Endothelial cell of umbilical vein (primary cell): ENCODE measurements at regions not wholly inside any gene's neighbourhood (a gene's known extent, or its start where the extent isn't known, plus 50 kb on each side); places are given as distances from the start of the nearest gene placed in this dataset.

Experiments
- BruUV-seq: library from RNA; stranded (reverse); fragments of 400-500 nt; replicated peaks from 2 replicates; lab custom pipeline; 2021; lab: Mats Ljungman, UMichigan
- CTCF ChIA-PET: fragments of 300-600, 350-600 bp; sonication (Branson Sonifier 250); formaldehyde crosslinking; loops from one replicate; lab custom pipeline; 2021; ENCODE audit warnings: antibody characterized with exemption, inconsistent platforms; lab: Charles Lee
- POLR2A ChIA-PET: fragments of 300-600, 350-600 bp; sonication (Branson Sonifier 250); formaldehyde crosslinking; loops from one replicate; lab custom pipeline; 2021; ENCODE audit warnings: antibody characterized with exemption, inconsistent platforms; lab: Charles Lee
- DNase-seq: peaks from one replicate; pipeline ENCODE4 v3.0.0-alpha.2; 2011; ENCODE audit warnings: low read depth, low spot score
- FAIRE-seq: peaks from 2 replicates; lab custom pipeline; 2011; peaks lifted over from hg19 to GRCh38; lab: Jason Lieb, UNC
- H2AFZ ChIP-seq: 2 replicates; pipeline ENCODE4 v1.6.0; 2012; ENCODE audit warnings: low read depth, low read length, control low read depth, inconsistent platforms
- H3K27ac ChIP-seq: 2 replicates; pipeline ENCODE4 v1.5.1; 2011; ENCODE audit warnings: low read depth, mild to moderate bottlenecking, control low read depth, low read length, moderate library complexity; ENCODE audit not compliant: insufficient read depth
- H3K27me3 ChIP-seq, 2 experiments: 2 replicates each; pipeline versions ENCODE4 v1.6.0 to v1.6.1; 2011; ENCODE audit warnings: low read length in 2 of 2, mixed read lengths in 1 of 2; ENCODE audit not compliant: control insufficient read depth in 2 of 2, insufficient read depth in 2 of 2
- H3K36me3 ChIP-seq, 2 experiments: 2 replicates in 1 of 2; 3 replicates in 1 of 2; pipeline ENCODE4 v1.5.1; 2011; ENCODE audit warnings: low read length in 2 of 2, mild to moderate bottlenecking in 1 of 2, moderate library complexity in 1 of 2; ENCODE audit not compliant: control insufficient read depth in 2 of 2, insufficient read depth in 2 of 2; ENCODE audit errors: extremely low read depth in 1 of 2
- H3K4me1 ChIP-seq: 3 replicates; pipeline ENCODE4 v1.5.1; 2011; ENCODE audit warnings: mild to moderate bottlenecking, low read length; ENCODE audit not compliant: control insufficient read depth, insufficient read depth; ENCODE audit errors: extremely low read depth
- H3K4me2 ChIP-seq: 2 replicates; pipeline ENCODE4 v1.6.1; 2011; ENCODE audit warnings: low read length, control low read depth, mixed read lengths; ENCODE audit not compliant: insufficient read depth
- H3K4me3 ChIP-seq, 3 experiments: fragments of 200-600 bp in 1 of 3; sonication (generic), shearing (Covaris generic) in 1 of 3; replicated peaks in 1 of 3; 2 replicates each; pipeline ENCODE4 v1.5.1; 2011 to 2016; ENCODE audit warnings: control low read depth in 3 of 3, low read length in 3 of 3, mild to moderate bottlenecking in 2 of 3, inconsistent platforms in 1 of 3, low read depth in 1 of 3, moderate library complexity in 1 of 3; ENCODE audit not compliant: insufficient read depth in 1 of 3
- H3K79me2 ChIP-seq: 2 replicates; pipeline ENCODE4 v1.6.0; 2012; ENCODE audit warnings: low read length, inconsistent platforms; ENCODE audit not compliant: control insufficient read depth, insufficient read depth
- H3K9ac ChIP-seq: replicated peaks from 2 replicates; pipeline ENCODE3; 2011; ENCODE audit warnings: low read length, control low read depth; ENCODE audit not compliant: insufficient read depth; ENCODE audit errors: extremely low read depth
- H3K9me1 ChIP-seq: replicated peaks from 3 replicates; pipeline ENCODE4 v1.6.0; 2011; ENCODE audit warnings: mild to moderate bottlenecking, low read length; ENCODE audit not compliant: control insufficient read depth, insufficient read depth; ENCODE audit errors: extremely low read depth
- H3K9me3 ChIP-seq: replicated peaks from 2 replicates; pipeline ENCODE4 v1.5.1; 2012; ENCODE audit warnings: low read length, inconsistent platforms; ENCODE audit not compliant: control insufficient read depth, insufficient read depth
- H4K20me1 ChIP-seq: replicated peaks from 2 replicates; pipeline ENCODE3; 2011; ENCODE audit warnings: mild to moderate bottlenecking, low read length; ENCODE audit not compliant: control insufficient read depth, insufficient read depth; ENCODE audit errors: extremely low read depth
- EZH2 ChIP-seq: IDR thresholded peaks from 2 replicates; pipeline ENCODE4 v1.6.1; 2012; ENCODE audit warnings: borderline replicate concordance, low read depth, mild to moderate bottlenecking, moderate library complexity, low read length, inconsistent platforms; ENCODE audit not compliant: severe bottlenecking
- FOS ChIP-seq: IDR thresholded peaks from 2 replicates; pipeline ENCODE4 v1.6.1; 2011; ENCODE audit warnings: mild to moderate bottlenecking, low read length, moderate library complexity, borderline replicate concordance; ENCODE audit not compliant: insufficient read depth
- GATA2 ChIP-seq: IDR thresholded peaks from 2 replicates; pipeline ENCODE4 v1.7.0; 2011; ENCODE audit warnings: low read depth, mild to moderate bottlenecking, moderate library complexity, mixed read lengths, low read length; ENCODE audit not compliant: insufficient read length, insufficient read depth
- JUN ChIP-seq: IDR thresholded peaks from 2 replicates; pipeline ENCODE4 v1.6.1; 2011; ENCODE audit warnings: borderline replicate concordance, low read depth; ENCODE audit not compliant: insufficient read length, insufficient read depth
- MAX ChIP-seq: IDR thresholded peaks from 2 replicates; pipeline ENCODE4 v1.6.1; 2011; ENCODE audit not compliant: insufficient read depth, insufficient read length
- MYC ChIP-seq: IDR thresholded peaks from one replicate; pipeline ENCODE4 v1.6.1; 2011; ENCODE audit warnings: mild to moderate bottlenecking, low read depth, low read length
- POLR2A ChIP-seq: IDR thresholded peaks from 2 replicates; pipeline ENCODE4 v1.6.1; 2012; ENCODE audit warnings: low read depth, mild to moderate bottlenecking, control low read depth, low read length
- POLR2AphosphoS5 ChIP-seq: IDR thresholded peaks from 2 replicates; pipeline ENCODE4 v1.6.1; 2012; ENCODE audit warnings: low read depth, mild to moderate bottlenecking, control low read depth, low read length, moderate library complexity; ENCODE audit not compliant: insufficient read depth
- dilution Hi-C: fragments of 300-500 bp; cut with MboI; formaldehyde crosslinking; loops from one replicate; pipeline ENCODE4 v1.15.0; 2019; ENCODE audit warnings: low sequenced_read_pairs; ENCODE audit not compliant: extremely low pct_ligation_motif_present
- intact Hi-C: fragments of 100-400 bp; cut with micrococcal nuclease; formaldehyde crosslinking; loops from one replicate; pipeline ENCODE4 v1.10.0; 2022
- TF ChIP-seq, protein P1 (sequence below), 2 donors: IDR thresholded peaks; 1 replicate in 1 of 2; 2 replicates in 1 of 2; pipeline ENCODE4 v1.5.1; 2011; ENCODE audit warnings: low read length in 2 of 2, mild to moderate bottlenecking in 2 of 2, moderate library complexity in 2 of 2, control low read depth in 1 of 2, inconsistent platforms in 1 of 2, low read depth in 1 of 2; ENCODE audit not compliant: insufficient read depth in 1 of 2; ENCODE audit errors: extremely low read depth in 1 of 2

DNA sequence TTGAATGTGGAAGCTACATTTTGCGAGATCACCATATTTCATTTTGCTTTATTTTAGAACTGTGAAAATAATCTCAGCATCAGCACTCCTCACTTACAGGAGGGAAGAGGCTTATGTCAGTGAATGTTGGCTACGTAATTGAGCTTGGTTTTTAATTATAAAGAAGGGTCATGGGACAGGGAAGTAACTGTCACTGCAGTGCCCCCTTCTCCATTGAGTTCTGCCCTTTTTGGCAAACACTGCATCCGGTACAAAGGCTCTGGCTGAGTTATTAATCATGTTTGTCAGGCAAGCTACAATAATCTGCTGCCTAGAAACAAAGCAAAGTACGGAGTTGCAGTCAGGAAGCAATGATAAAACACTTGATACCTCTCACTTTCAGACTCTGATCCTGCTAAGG lies 546.7 kb downstream of the SNAPC1 start:
- H3K79me2 ChIP-seq: no peaks in the 10 kb centered on the region
- no peaks in the 10 kb centered on the region for H3K4me1 ChIP-seq
- H3K9me3 ChIP-seq: no peaks in the 10 kb centered on the region
- no peak overlapping the region for H3K27ac ChIP-seq
- H3K4me2 ChIP-seq: no peak overlapping the region
- dilution Hi-C loops (no loop called here), intact Hi-C loops (no loop called here)
- FAIRE-seq (no peak), DNase-seq (peak; percentile 24)
- no TSS peak for BruUV-seq
- no peaks in the 10 kb centered on the region for H3K9me1 ChIP-seq
- H3K27me3 ChIP-seq: no peaks in the 10 kb centered on the region
- no peak overlapping the region for H3K9ac ChIP-seq
- no peak overlapping the region for H2AFZ ChIP-seq
- POLR2A ChIA-PET: no interaction called here
- H4K20me1 ChIP-seq: no peaks in the 10 kb centered on the region
- TF ChIP-seq MYC (no peak), JUN (no peak), EZH2 (no peak), GATA2 (no peak), POLR2AphosphoS5 (no peak), POLR2A (no peak), FOS (no peak), MAX (no peak)
- TF ChIP-seq, protein P1, sequence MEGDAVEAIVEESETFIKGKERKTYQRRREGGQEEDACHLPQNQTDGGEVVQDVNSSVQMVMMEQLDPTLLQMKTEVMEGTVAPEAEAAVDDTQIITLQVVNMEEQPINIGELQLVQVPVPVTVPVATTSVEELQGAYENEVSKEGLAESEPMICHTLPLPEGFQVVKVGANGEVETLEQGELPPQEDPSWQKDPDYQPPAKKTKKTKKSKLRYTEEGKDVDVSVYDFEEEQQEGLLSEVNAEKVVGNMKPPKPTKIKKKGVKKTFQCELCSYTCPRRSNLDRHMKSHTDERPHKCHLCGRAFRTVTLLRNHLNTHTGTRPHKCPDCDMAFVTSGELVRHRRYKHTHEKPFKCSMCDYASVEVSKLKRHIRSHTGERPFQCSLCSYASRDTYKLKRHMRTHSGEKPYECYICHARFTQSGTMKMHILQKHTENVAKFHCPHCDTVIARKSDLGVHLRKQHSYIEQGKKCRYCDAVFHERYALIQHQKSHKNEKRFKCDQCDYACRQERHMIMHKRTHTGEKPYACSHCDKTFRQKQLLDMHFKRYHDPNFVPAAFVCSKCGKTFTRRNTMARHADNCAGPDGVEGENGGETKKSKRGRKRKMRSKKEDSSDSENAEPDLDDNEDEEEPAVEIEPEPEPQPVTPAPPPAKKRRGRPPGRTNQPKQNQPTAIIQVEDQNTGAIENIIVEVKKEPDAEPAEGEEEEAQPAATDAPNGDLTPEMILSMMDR (IDR thresholded peaks at IDR 0.05; ENCODE audit: extremely low read depth in 1 of 2, insufficient read depth in 1 of 2, low read depth in 1 of 2, low read length in 2 of 2): no peak
- H3K4me3 ChIP-seq: no peak overlapping the region
- H3K36me3 ChIP-seq: no peaks in the 10 kb centered on the region
- CTCF ChIA-PET: no interaction called here
